LHCN-M2 (cell line): ENCODE measurements at regions not wholly inside any gene's neighbourhood (a gene's known extent, or its start where the extent isn't known, plus 50 kb on each side); places are given as distances from the start of the nearest gene placed in this dataset.

ENCODE experiments used
- DNase-seq: peaks from one replicate; pipeline ENCODE4 v3.0.0-alpha.2; 2012; ENCODE audit warnings: low read depth

- no peak for DNase-seq
Observed at GRCh38 chr3:187929112-187929816, 184.0 kb upstream of the BCL6 start.

GRCh38 chr3:187930021-187930420 lies 184.8 kb upstream of the BCL6 start:
- DNase-seq = no peak

- DNase-seq = no peak
Observed at GRCh38 chr3:187931101-187931500, 185.8 kb upstream of the BCL6 start.

- no peak for DNase-seq
Observed at GRCh38 chr3:187931770-187932278, 186.6 kb upstream of the BCL6 start.

- DNase-seq = no peak
Observed at GRCh38 chr3:187932530-187932929, 187.3 kb upstream of the BCL6 start.

GRCh38 chr3:187935623-187936156 lies 190.4 kb upstream of the BCL6 start:
- peak; percentile 43 for DNase-seq

- DNase-seq = peak; percentile 58
Observed at GRCh38 chr3:187936676-187937075, 191.4 kb upstream of the BCL6 start.

GRCh38 chr3:187939891-187940290 lies 194.6 kb upstream of the BCL6 start:
- no peak for DNase-seq

- no peak for DNase-seq
Observed at GRCh38 chr3:187941135-187941847, 196.0 kb upstream of the BCL6 start.

- DNase-seq = no peak
Observed at GRCh38 chr3:187941848-187942194, 196.6 kb upstream of the BCL6 start.

- DNase-seq = no peak
Observed at GRCh38 chr3:187942658-187943241, 197.5 kb upstream of the BCL6 start.

- DNase-seq = no peak
Observed at GRCh38 chr3:187943677-187944389, 198.6 kb upstream of the BCL6 start.

GRCh38 chr3:187944390-187945179 lies 199.3 kb upstream of the BCL6 start:
- DNase-seq = no peak

GRCh38 chr3:187945374-187945773 lies 200.1 kb upstream of the BCL6 start:
- DNase-seq = no peak

- no peak for DNase-seq
Observed at GRCh38 chr3:187946163-187946691, 201.0 kb upstream of the BCL6 start.

- DNase-seq = no peak
Observed at GRCh38 chr3:187946981-187947380, 201.7 kb upstream of the BCL6 start.

GRCh38 chr3:187947927-187948682 lies 202.8 kb upstream of the BCL6 start:
- DNase-seq = no peak

GRCh38 chr3:187949093-187949820 lies 204.0 kb upstream of the BCL6 start:
- no peak for DNase-seq

GRCh38 chr3:187950671-187951070 lies 203.3 kb upstream of the LPP start:
- no peak for DNase-seq
